ENCODE measurements at regions not wholly inside any gene's neighbourhood (a gene's known extent, or its start where the extent isn't known, plus 50 kb on each side); places are given as distances from the start of the nearest gene placed in this dataset.
"Not testable (repeated sequence)": the region's sequence is repeated elsewhere in the genome, so short reads cannot be mapped to it uniquely, and the experiment has no call there.

GRCh38 chr4:104283303-104283702, 211.4 kb downstream of the CXXC4 start:
- intact Hi-C loops (cut with DNase I; ENCODE audit: low total_unique reads), result no loop called here
- TF ChIP-seq POLR2A (IDR thresholded peaks at IDR 0.05) (no peak), EP300 (IDR thresholded peaks at IDR 0.05) (no peak), POLR2AphosphoS5 (IDR thresholded peaks at IDR 0.05) (no peak), CTCF (IDR thresholded peaks at IDR 0.05) (no peak)
- no peaks in the 10 kb centered on the region for H3K27me3 ChIP-seq
- no peaks in the 10 kb centered on the region for H3K4me1 ChIP-seq
- no peak overlapping the region for H3K4me3 ChIP-seq
- no peak for DNase-seq
- no peaks in the 10 kb centered on the region for H3K9me3 ChIP-seq
- H3K27ac ChIP-seq, result no peak overlapping the region
- H3K36me3 ChIP-seq, result no peaks in the 10 kb centered on the region

GRCh38 chr4:104279744-104280143, 214.9 kb downstream of the CXXC4 start:
- WGBS, 5 donors, result 57 to 73% (median 66%) methylated on average over 5 of the region's 5 CpGs
- DNase-seq, result no peak
- intact Hi-C loops (cut with DNase I; ENCODE audit: low total_unique reads), result no loop called here
- H3K4me1 ChIP-seq, result no peaks in the 10 kb centered on the region
- TF ChIP-seq EP300 (IDR thresholded peaks at IDR 0.05) (no peak), POLR2A (IDR thresholded peaks at IDR 0.05) (no peak), CTCF (IDR thresholded peaks at IDR 0.05) (no peak), POLR2AphosphoS5 (IDR thresholded peaks at IDR 0.05) (no peak)
- no peaks in the 10 kb centered on the region for H3K36me3 ChIP-seq
- H3K27me3 ChIP-seq, result no peaks in the 10 kb centered on the region
- no peak overlapping the region for H3K27ac ChIP-seq
- no peak overlapping the region for H3K4me3 ChIP-seq
- H3K9me3 ChIP-seq, result no peaks in the 10 kb centered on the region

- Histone ChIP-seq H3K4me3 (no peak overlapping the region), H3K36me3 (no peaks in the 10 kb centered on the region), H3K27me3 (no peaks in the 10 kb centered on the region), H3K9me3 (no peaks in the 10 kb centered on the region), H3K4me1 (no peaks in the 10 kb centered on the region), H3K27ac (no peak overlapping the region)
- no peak for DNase-seq
- WGBS, 5 donors, result 38 to 60% (median 55%) methylated on average over 2 of the region's 2 CpGs
- intact Hi-C loops (cut with DNase I; ENCODE audit: low total_unique reads), result no loop called here
- no peak for TF ChIP-seq POLR2AphosphoS5 (IDR thresholded peaks at IDR 0.05)
- no peak for TF ChIP-seq EP300 (IDR thresholded peaks at IDR 0.05)
- TF ChIP-seq POLR2A (IDR thresholded peaks at IDR 0.05), result no peak
- TF ChIP-seq CTCF (IDR thresholded peaks at IDR 0.05), result no peak
These were observed 221.7 kb downstream of the CXXC4 start for GRCh38 chr4:104272966-104273365.

GRCh38 chr4:104269603-104270002, 225.1 kb downstream of the CXXC4 start:
- H3K4me3 ChIP-seq; H3K27me3 ChIP-seq; H3K27ac ChIP-seq; intact Hi-C loops (cut with DNase I; ENCODE audit: low total_unique reads); DNase-seq; H3K4me1 ChIP-seq; H3K9me3 ChIP-seq; H3K36me3 ChIP-seq: not testable (repeated sequence)
- WGBS, 5 donors, result 86 to 100% (median 90%) methylated on average over 4 to 5 of the region's 5 CpGs

- Histone ChIP-seq H3K36me3 (no peaks in the 10 kb centered on the region), H3K9me3 (no peaks in the 10 kb centered on the region), H3K27me3 (no peaks in the 10 kb centered on the region), H3K27ac (no peak overlapping the region), H3K4me3 (no peak overlapping the region), H3K4me1 (no peaks in the 10 kb centered on the region)
- intact Hi-C loops (cut with DNase I; ENCODE audit: low total_unique reads), result no loop called here
- WGBS, 5 donors, result 70 to 80% (median 78%) methylated on average over 3 of the region's 3 CpGs
- TF ChIP-seq POLR2A (IDR thresholded peaks at IDR 0.05) (no peak), EP300 (IDR thresholded peaks at IDR 0.05) (no peak), POLR2AphosphoS5 (IDR thresholded peaks at IDR 0.05) (no peak)
- no peak for DNase-seq
These were observed 231.6 kb downstream of the CXXC4 start for GRCh38 chr4:104263100-104263499.

All from stomach (tissue), 8 donors.